NCI-H1092 treated with DMSO at 0.1 percent for 48 hours (cell line): ENCODE measurements at regions not wholly inside any gene's neighbourhood (a gene's known extent, or its start where the extent isn't known, plus 50 kb on each side); places are given as distances from the start of the nearest gene placed in this dataset.
"Not testable (repeated sequence)": the region's sequence is repeated elsewhere in the genome, so short reads cannot be mapped to it uniquely, and the experiment has no call there.

ENCODE experiments used
- DNase-seq: peaks from one replicate; lab custom pipeline; 2025; lab: John Stamatoyannopoulos, UW

DNA sequence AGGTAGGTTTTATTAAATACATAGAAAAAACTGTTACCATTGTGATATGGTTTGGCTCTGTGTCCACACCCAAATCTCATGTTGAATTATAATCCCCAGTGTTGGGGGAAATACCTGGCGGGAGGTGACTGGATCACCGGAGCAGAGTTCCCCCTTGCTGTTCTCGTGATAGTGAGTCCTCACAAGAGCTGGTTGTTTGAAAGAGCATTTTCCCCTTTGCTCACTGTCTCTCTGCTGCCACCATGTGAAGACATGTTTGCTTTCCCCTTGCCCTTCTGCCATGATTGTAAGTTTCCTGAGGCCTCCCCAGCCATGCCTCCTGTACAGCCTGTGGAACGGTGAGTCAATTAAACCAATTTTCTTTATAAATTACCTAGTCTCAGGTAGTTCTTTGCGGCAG lies 352.7 kb upstream of the SLC39A10 start:
- DNase-seq, result no peak

DNA sequence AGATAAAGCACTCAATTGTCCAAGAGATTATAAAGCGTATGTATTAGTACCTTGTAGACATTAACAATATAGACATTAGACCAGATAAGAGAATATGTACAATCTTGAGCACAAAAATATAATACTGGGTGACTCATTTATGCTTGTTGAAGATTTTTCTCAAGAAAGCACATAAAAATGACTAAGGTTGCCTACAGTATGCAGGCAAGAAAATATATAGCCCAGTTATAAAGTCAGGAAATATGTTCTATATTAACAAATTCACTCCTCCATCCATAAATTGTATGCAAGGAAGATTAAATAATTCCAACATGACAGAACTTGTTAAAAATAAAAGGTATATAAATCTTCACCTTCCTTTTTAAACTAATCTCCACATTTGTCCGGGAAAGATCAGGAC lies 356.4 kb upstream of the SLC39A10 start:
- no peak for DNase-seq

DNA sequence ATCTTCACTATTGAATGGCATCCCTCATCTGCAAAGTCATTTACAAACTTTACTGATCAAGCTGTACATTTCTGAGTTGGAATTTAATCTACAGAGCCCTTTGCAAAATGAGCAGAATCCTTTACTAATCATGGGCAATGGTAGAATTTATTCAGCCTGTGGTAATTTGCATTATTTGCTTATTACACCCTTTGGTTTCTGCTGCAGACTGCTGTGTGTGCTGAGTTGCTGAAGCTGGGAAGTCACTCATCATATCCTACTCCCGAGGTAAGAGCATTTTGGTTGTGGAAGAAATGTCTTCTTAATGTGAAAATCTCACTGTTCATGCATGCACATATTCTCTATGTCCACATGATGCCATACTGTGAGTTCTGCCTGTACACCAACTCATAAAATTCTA lies 357.4 kb upstream of the SLC39A10 start:
- DNase-seq, result no peak

DNA sequence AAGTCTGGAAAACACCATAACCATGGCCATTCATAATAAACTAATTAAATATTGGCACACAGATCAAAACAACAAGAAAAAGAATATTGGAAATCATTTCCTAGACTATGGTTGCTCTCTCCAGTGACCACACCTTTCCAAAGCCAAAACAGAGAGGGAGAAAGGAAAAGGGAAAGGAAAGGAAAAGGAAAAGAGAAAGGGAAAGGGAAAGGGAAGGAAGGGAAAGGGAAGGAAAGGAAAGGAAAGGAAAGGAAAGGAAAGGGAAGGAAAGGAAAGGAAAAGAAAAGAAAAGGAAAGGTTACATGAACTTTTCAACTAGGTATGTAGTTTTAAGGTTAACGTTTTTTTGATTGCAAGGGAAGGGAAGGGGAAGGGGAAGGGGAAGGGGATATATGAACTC lies 360.5 kb upstream of the SLC39A10 start:
- DNase-seq, result no peak

DNA sequence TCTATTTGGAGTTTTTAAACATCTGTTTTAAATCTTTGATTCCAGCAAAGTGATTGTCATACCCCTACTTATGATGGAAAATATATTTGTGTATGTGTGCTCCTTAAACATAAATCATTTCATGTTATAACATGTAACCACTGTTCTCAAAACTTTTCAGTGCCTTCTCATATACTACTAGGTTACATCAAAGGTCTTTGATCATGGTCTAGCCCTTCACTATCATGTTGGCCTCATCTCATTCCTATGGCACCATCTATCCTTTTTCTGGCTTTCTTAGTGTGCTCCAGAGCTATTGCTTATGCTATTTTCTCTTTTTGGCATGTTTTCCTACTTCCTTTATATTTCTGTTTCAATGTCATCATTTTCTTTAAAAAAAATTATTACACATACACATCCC lies 367.9 kb upstream of the SLC39A10 start:
- DNase-seq, result no peak

DNA sequence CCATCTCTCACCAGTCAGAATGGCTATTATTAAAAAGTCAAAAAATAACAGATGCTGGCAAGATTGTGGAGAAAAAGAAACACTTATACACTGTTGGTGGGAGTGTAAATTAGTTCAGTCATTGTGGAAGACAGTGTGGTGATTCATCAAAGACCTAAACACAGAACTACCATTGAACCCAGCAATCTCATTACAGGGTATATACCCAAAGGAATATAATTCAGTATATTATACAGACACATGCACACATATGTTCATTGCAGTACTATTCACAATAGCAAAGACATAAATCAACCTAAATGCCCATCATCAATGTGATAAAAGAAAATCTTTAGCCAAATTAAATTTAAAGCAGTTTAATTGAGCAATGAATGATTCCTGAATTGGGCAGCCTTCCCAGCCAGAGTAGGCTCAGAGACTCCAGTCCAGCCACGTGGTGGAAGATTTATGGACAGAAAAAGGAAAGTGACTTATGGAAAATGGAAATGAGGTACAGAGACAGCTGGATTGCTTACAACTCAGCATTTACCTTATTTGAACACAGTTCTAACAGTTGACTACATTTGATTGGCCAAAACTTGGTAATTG lies 377.1 kb upstream of the SLC39A10 start:
- no peak for DNase-seq

DNA sequence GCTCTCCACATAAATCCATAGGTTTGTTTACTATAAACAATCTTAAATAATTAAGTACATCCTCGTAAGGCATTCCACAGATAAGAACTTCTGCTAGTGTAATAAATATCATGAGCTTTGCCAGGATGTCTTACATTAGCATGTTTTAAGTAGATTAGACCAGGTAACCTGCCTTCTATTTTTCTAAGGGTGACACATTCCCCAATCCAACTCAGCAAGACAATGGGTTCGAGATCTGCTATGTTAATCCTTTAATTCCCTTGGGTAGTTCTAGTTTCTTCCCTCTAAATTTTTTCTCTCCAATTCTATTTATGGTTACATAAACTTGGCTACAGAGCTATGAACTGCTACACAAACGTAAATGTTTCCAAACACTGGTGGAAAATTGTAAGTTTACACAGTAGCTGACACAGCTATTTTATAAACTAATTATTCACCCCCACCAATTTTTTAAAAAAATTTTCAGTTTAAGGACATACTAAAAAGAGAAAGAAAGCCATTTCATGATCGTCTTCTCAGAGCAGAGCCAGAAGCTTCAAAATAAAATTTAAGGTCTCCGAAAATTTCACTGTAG lies 386.5 kb upstream of the SLC39A10 start:
- no peak for DNase-seq

DNA sequence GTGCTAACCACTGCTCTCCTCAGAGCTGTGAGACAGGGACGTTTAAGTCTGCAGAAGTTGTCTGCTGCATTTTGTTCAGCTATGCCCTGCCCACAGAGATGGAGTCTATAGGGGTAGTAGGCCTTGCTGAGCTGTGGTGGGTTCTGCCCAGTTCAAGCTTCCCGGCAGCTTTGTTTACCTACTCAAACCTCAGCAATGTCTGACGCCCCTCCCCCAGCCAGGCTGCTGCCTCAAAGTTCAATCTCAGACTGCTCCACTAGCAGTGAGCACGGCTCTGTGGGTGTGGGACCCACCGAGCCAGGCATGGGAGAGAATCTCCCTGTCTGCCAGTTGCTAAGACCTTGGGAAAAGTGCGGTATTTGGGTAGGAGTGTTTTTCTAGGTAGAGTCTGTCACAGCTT lies 387.8 kb upstream of the SLC39A10 start:
- no peak for DNase-seq

DNA sequence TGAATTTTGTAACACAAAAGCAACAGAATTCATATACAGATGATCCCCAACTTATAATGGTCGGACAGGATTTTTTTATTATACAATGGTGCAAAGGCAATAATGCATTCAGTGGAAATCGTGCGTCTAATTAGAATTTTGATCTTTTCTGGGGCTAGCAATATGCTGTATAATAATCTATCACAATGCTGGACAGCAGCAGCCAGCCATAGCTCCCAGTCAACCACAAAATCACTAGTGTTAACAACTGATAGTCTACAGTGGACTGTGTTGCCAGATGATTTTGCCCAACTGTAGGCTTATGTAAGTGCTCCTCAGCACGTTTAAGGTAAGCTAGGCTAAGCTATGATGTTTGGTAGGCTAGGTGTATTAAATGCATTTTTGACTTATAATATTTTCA lies 399.0 kb upstream of the SLC39A10 start:
- no peak for DNase-seq

DNA sequence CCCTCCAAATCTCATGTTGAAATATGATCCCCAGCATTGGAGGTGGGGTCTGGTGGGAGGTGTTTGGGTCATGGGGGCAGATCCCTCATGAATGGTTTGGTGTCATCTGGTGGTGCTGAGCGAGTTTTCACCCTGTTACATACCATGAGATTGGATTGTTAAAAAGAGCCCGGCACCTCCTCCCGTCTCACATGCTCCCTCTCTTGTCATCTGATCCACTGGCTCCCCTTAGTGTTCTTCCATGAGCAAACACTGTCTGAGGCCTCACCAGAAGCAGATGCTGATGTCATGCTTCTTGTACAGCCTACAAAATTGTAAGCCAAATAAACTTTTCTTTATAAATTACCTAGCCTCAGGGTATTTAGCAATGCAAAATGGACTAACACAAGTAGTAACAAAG lies 405.0 kb upstream of the SLC39A10 start:
- no peak for DNase-seq

DNA sequence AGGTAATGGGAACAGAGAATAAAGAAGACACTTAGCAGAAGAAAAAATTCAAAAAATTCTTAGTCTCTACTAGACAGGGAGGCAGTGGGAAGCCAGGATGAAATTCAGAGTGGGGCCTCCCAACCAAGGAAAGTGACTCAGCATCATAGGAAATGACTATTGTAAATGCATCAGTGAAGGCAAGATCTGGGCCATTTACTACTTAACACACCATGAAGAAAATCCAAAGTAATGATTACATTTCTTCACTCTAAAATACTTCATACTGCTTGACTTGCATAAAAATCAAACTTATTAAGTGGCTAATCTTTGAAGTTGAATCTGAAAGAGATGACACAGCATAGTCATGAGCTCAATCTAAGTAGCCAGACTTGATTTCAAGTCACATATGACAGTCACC lies 405.8 kb upstream of the SLC39A10 start:
- no peak for DNase-seq

DNA sequence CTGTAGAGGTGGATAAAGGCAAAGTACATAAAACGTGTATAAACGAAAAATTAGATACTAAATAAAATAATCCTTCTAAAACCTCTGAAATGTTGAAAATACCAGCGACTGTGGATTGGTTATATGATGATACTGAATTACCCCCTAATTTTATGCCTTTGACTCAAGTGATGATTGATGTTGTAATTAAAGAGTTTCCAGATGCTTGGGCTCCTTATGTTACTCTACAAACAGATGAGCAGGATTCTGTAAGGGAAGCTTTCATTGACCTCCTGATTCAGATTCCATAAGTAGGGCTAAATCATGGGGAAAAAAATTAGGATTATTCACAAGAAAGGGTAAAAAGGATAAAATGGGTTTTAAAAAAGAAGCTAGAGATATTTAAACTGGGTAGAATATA lies 418.2 kb upstream of the SLC39A10 start:
- no peak for DNase-seq

DNA sequence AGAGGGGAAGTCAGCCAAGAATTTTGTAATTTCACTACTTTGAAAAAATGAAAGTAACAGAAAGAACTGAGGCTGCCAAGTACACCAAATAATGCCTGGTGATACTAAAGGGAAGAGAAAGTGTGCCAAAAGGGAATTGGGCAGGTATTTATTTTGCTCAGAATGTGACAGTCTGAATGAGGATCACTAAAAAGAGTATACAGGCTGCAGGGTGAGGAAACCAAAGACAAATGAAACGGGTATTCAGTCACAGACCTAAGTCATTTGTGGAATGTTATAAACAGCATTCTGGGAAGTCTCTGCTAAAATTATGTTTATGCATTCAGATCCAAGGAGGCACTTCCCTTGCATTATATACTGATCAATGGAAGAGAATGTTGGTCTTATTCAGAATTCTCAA lies 418.6 kb upstream of the SLC39A10 start:
- DNase-seq, result no peak

DNA sequence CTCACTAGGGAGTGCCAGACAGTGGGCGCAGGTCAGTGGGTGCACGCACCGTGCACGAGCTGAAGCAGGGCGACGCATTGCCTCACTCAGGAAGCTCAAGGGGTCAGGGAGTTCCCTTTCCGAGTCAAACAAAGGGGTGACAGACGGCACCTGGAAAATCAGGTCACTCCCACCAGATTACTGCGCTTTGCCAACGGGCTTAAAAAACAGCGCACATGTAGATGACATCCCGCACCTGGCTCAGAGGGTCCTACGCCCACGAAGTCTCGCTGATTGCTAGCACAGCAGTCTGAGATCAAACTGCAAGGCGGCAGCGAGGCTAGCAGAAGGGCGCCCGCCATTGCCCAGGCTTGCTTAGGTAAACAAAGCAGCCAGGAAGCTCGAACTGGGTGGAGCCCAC lies 428.5 kb upstream of the SLC39A10 start:
- DNase-seq, result not testable (repeated sequence)

DNA sequence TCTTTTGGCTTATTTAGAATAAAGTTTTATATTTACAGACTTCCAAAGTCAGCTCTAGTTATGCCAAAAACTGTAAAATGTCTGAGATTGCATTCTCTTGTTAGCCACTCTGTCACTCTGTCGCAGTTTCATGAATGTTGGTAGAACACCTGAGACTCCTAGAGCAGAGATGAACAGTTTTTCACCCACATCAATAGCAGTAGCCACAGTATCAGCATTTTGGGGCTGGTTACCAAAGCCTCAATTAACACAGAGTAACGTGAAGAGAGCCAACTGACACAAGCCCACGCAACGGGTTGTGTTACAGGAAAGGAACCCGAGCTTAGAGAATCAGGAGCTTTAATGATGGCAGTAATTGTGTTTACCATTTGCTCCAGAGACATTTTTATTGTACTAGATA lies 443.0 kb upstream of the SLC39A10 start:
- no peak for DNase-seq

DNA sequence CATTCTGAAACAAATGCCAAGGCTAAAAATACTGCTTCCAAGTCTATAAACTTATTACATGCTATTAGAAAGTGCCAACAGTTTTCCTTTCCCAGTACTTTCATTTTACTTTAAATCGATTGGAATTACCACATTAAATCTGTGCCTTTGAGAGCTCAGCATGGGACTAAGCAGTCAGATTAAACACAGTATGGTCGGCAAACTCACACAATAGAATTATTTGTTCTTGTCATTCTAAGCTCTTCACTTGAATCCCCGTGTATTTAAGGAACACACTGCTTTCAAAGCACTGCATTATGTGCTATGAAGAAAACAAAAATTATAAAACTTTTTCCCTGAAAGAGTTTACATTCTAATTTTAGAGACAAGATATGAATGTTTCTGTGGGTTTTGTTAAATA lies 444.4 kb upstream of the SLC39A10 start:
- no peak for DNase-seq

DNA sequence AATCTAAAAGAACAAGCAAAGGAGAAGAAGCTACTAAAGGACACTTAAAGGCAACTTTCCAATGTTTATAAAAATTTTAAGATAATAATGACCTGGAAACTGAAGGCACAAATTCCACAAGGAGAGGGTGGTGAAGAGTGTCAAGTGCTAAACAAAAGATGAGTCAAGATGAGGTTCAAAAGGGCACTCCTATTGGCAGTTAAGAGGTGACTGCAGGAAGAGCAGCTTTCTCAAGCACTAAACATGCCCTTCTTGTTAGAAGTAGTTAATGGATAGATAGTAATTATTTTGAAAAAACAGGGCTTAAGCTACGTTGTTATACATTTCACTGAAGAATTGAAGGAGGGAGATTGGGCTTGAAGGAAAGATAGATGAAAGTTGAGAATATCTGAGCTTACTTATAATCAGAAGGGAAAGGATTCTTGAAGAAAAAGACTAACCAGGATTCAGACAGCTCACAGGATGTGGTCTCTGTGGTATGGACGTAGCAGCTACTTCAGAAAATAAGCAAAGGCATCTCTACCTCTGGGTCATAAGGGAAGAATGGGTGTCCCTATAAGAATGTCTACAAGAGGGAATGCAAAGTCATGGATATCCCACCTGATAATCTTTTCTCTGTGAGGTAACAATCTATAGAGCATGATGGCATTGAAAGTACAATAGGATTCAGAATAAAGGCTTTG lies 454.7 kb upstream of the SLC39A10 start:
- DNase-seq, result no peak

DNA sequence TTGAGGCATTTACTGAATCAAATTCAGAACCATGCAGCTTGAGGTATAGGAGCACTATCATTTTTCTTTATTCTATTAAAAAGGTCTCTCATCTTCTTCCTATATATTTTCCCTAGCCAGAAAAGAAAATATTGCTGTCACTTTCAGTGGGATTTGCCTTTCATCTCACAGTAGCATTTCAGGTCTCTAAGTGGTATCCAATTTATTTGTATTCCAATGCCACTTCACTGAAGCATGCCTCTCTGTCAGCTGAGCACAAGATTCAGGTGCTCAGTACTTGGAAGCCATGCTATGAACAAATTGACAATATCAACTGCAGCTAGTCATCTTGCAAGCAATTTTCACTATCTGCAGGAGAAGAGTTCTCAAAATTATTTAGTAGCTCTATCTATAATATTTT lies 457.2 kb upstream of the SLC39A10 start:
- DNase-seq, result no peak

DNA sequence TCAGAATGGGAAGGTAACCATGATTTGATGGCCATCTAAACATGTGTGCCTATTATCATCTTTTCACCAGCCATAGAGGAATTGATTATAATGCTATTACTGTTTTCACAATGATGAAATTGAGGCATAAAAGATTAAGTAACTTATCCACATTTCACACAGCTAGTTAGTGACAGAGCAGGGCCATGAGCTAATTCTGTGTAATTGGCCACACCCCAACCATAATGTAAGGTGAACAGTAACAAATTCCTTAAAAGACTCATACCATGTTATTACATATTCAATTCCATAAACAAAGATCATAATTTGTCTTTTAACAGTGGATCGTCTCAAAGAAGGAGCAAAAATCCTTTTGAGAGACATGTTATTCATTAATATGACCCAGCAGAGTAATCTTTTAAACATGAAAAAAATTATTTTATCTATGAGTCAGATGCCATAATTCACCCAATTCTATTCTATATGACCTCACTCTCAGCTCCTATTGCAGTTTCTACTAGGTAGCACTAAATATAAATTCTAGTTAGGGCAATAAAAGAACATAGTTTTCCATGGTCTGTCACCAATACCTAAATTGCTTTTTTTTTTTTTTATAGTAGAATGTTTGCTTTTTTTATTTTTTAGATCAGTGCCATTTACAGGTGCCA lies 475.8 kb upstream of the SLC39A10 start:
- no peak for DNase-seq

DNA sequence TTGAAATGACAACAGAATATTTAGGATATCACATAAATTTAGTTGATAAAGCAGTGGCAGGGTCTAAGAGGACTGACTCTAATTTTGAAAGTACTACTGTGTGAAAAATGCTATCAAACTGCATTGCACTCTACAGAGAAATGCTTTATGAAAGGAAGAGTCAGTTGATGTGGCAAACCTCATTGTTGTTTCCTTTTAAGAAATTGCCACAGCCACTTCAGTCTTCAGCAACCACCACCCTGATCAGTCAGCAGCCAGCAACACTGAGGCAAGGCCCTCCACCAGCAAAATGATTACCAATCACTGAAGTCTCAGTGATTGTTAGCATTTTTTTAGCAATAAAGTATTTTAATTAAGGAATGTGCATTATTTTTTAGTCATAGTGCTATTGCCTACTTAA lies 488.7 kb upstream of the SLC39A10 start:
- no peak for DNase-seq

DNA sequence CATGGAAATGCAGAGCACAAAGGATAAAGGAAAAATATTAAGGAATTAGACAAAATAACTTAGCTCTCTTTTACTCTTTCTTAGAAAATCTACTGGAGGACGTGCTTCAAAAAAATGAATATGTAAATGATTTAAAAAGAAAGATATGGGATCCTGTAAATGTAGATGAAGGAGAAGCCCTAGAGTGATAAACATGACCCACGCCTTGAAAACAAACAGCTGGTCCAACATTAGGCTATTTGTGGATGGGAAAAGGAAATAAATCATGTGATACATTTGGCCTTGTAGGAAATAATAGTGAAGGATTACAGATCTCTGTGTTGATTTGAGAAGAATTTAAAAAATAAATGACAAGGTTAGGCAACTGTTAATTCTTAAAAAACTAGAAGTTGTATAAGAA lies 492.1 kb upstream of the SLC39A10 start:
- DNase-seq, result no peak

DNA sequence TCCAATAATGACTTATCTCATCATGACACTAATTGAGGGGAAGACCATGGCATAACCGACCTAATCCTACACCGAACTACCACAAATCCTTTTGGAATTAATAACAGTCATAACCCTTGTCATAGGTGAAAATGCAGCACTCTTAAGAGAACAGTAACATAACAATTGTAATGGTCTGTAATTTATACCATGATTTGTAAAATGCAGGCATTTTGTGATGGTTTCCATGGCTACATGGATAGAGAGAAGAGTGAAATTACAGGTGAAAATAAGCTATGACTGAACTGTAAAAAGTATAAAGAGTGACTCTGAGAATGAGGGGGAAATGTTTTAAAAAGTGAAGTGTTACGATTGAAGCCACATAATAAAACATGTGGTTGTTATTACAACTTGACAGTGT lies 494.1 kb upstream of the SLC39A10 start:
- no peak for DNase-seq

DNA sequence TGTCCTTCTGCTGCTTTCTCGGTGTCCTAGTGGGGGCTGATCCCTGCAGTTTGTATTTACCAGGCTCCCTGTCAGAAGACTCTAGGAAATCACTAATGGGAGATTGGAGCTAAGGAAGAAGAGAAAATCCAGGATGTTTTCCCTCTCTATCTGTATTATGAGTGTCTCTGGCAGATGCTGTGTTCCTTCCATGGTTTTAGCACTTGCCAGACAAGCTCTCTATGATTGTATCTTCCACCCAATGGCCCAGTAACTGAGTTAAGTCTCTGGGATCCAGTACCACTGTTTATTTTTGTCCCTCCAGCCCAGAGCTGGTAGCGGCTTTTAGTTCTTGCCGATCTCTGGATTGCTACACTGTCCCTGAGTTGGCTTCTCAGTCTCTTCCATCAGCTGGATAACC lies 494.8 kb upstream of the SLC39A10 start:
- no peak for DNase-seq

DNA sequence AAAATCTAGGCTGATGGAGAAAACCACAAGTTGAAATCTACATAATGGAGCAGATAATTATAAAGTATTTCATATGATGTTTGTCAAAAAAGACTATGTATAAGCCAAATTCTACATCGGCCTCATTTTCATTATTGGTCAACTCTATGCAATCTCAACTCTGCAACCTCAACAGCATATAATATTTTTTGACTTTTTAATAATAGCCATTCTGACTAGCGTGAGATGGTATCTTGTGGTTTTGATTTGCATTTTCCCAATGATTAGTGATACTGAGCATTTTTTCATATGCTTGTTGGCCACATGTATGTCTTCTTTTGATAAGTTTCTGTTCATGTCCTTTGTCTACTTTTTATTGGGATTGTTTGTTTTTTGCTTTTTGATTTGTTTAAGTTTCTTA lies 496.1 kb upstream of the SLC39A10 start:
- DNase-seq, result no peak
